HUES6 (cell line): ENCODE measurements at regions not wholly inside any gene's neighbourhood (a gene's known extent, or its start where the extent isn't known, plus 50 kb on each side); places are given as distances from the start of the nearest gene placed in this dataset.
"Not testable (repeated sequence)": the region's sequence is repeated elsewhere in the genome, so short reads cannot be mapped to it uniquely, and the experiment has no call there.

ENCODE experiments used
- H3K27ac ChIP-seq: 2 replicates; pipeline ENCODE4 v1.7.0; 2013; ENCODE audit warnings: low read depth, mild to moderate bottlenecking, low read length, inconsistent platforms
- H3K27me3 ChIP-seq: 2 replicates; pipeline ENCODE4 v1.6.1; 2013; ENCODE audit warnings: low read length; ENCODE audit not compliant: control insufficient read depth, insufficient read depth
- H3K36me3 ChIP-seq: 2 replicates; pipeline ENCODE4 v1.6.1; 2013; ENCODE audit warnings: low read length; ENCODE audit not compliant: control insufficient read depth, insufficient read depth
- H3K4me1 ChIP-seq: 2 replicates; pipeline ENCODE4 v1.6.1; 2013; ENCODE audit warnings: low read length; ENCODE audit not compliant: control insufficient read depth, insufficient read depth
- H3K4me3 ChIP-seq: 2 replicates; pipeline ENCODE4 v1.5.1; 2013; ENCODE audit warnings: low read depth, low read length
- H3K9ac ChIP-seq: one replicate; pipeline ENCODE4 v1.6.1; 2013; ENCODE audit warnings: mild to moderate bottlenecking, low read length
- H3K9me3 ChIP-seq: 2 replicates; pipeline ENCODE4 v1.6.1; 2013; ENCODE audit warnings: low read depth, low read length; ENCODE audit not compliant: control insufficient read depth, insufficient read depth

DNA sequence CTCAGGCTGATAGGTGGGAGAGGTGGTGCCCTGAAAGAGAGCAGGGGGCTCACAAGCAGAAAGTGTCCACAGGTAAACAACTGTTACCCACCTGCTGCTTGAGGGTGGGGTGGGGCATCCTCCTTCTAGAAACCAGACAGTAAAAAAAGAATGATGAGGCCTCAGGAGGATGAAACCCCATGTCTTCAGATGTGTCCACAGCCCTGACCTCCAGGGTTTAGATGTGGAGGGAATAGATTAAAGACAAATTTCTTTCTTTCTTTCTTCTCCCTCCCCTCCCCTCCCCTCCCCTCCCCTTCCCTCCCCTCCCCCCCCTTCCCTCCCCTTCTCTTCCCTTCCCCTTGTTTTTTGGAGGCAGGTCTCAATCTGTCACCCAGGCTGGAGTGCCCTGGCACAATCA, 333.5 kb upstream of the NUPR2 start:
- no peak overlapping the region for H3K9ac ChIP-seq
- no peak overlapping the region for H3K27ac ChIP-seq
- H3K4me1 ChIP-seq = no peaks in the 10 kb centered on the region
- no peaks in the 10 kb centered on the region for H3K36me3 ChIP-seq
- no peaks in the 10 kb centered on the region for H3K27me3 ChIP-seq
- peaks cover 61% of the 10 kb centered on the region for H3K9me3 ChIP-seq
- no peak overlapping the region for H3K4me3 ChIP-seq

DNA sequence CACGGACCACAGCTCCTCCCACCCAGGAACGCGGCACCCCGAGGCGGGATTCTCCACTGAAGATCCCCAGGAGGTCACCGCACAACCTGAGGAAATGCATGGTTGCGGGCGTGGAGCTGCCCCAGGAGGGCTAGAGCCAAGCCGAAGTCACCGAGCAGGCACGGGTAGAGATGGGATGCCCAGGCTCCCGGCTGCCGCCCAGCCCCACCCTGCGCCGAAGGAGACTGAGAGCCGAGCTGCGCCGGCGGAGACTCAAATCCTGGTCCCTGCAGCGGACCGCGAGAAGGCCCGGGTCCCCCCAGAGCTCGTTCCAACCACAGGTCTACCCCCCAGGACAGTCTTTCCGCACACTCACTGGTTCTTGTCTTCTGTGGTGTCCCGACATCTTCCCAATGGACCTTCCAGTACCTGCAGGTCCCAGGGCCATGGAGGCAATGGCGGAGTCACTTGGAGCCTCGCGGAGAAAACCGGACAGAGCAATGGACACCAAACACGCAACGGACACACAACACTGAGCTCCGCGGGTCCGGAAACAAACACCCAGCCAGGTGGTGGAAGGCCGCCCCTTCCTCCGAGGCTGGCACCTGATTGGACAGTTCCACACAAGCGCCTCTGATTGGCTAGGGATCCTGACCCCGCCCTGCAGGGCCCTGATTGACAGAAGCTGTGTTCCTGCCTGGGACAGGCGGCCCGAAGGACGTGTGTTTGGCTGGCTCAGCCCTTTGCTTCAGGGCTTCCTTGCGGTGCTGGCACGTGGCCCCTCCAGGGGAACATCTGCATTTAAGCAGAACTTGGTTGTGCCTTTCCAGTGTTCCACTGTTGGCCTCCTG, 331.9 kb upstream of the NUPR2 start:
- H3K27me3 ChIP-seq = no peaks in the 10 kb centered on the region
- no peaks in the 10 kb centered on the region for H3K36me3 ChIP-seq
- H3K9me3 ChIP-seq = peaks cover 57% of the 10 kb centered on the region
- H3K4me1 ChIP-seq = no peaks in the 10 kb centered on the region
- H3K4me3 ChIP-seq = no peak overlapping the region
- H3K9ac ChIP-seq = no peak overlapping the region
- no peak overlapping the region for H3K27ac ChIP-seq

GRCh38 chr7:56420528-56420927, 304.3 kb upstream of the NUPR2 start:
- not testable (repeated sequence) for H3K9me3 ChIP-seq, H3K9ac ChIP-seq, H3K36me3 ChIP-seq, H3K4me1 ChIP-seq, H3K27ac ChIP-seq, H3K4me3 ChIP-seq, H3K27me3 ChIP-seq

DNA sequence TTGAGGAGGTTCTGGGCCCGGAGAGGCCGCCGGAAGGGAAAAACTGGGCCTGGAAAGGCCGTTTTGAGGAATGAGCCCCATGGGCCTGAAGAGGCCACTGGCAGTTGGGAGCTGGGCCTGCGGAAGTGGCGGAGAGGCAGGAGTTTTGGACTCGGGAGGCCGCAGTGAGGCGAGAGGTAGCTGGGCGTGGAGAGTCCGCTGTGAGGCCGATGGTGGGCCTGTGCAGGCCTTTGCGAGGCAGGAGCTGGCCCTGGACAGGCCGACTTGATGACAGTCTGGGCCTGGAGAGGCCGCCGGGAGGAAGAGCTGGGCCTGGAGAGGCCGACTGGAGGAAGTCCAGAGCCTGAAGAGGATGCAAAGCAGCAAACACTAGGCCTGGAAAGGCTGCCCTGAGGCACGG, 259.0 kb upstream of the NUPR2 start:
- no peaks in the 10 kb centered on the region for H3K36me3 ChIP-seq
- peaks cover 19% of the 10 kb centered on the region for H3K9me3 ChIP-seq
- H3K4me1 ChIP-seq = no peaks in the 10 kb centered on the region
- no peak overlapping the region for H3K27ac ChIP-seq
- H3K4me3 ChIP-seq = no peak overlapping the region
- H3K27me3 ChIP-seq = no peaks in the 10 kb centered on the region
- no peak overlapping the region for H3K9ac ChIP-seq

DNA sequence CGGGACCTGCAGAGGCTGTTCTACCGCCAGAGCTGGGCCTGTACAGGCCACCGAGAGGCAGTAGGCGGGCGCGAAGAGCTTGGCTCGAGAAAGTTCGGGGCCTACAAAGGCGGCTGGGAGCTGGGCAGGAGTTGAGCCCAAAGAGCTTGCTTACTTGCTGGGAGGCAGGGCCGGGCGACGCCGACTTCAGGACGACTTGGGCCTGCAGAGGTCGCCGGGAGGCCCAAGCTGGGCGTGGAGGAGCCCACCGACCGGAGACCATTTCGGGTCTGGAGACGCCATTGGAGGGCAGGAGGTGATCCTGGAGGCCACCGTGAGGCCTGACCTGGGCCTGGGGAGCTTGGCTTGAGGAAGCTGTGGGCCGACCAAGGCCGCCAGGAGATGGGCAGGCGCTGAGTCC, 258.4 kb upstream of the NUPR2 start:
- not testable (repeated sequence) for H3K27ac ChIP-seq, H3K36me3 ChIP-seq, H3K27me3 ChIP-seq, H3K4me1 ChIP-seq, H3K9ac ChIP-seq, H3K4me3 ChIP-seq
- peaks cover 19% of the 10 kb centered on the region for H3K9me3 ChIP-seq

- not testable (repeated sequence) for H3K36me3 ChIP-seq, H3K4me1 ChIP-seq, H3K4me3 ChIP-seq, H3K9ac ChIP-seq, H3K27me3 ChIP-seq, H3K27ac ChIP-seq
- peaks cover 19% of the 10 kb centered on the region for H3K9me3 ChIP-seq
These were observed 257.1 kb upstream of the NUPR2 start for GRCh38 chr7:56373314-56373713.

DNA sequence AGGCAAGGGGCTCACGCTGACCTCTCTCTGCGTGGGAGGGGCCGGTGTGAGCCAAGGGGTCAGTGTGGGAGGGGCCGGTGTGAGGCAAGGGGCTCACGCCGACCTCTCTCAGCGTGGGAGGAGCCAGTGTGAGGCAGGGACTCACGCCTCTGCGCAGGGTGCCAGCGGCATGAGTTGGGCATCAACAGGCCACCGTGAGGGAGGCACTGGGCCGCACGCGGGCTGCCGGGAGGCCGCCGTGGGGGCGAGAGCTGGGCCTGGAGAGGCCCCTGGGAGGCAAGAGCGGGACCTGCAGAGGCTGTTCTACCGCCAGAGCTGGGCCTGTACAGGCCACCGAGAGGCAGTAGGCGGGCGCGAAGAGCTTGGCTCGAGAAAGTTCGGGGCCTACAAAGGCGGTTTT, 255.6 kb upstream of the NUPR2 start:
- H3K27me3 ChIP-seq, H3K9ac ChIP-seq, H3K36me3 ChIP-seq, H3K4me1 ChIP-seq, H3K27ac ChIP-seq, H3K4me3 ChIP-seq: not testable (repeated sequence)
- H3K9me3 ChIP-seq = peaks cover 22% of the 10 kb centered on the region

DNA sequence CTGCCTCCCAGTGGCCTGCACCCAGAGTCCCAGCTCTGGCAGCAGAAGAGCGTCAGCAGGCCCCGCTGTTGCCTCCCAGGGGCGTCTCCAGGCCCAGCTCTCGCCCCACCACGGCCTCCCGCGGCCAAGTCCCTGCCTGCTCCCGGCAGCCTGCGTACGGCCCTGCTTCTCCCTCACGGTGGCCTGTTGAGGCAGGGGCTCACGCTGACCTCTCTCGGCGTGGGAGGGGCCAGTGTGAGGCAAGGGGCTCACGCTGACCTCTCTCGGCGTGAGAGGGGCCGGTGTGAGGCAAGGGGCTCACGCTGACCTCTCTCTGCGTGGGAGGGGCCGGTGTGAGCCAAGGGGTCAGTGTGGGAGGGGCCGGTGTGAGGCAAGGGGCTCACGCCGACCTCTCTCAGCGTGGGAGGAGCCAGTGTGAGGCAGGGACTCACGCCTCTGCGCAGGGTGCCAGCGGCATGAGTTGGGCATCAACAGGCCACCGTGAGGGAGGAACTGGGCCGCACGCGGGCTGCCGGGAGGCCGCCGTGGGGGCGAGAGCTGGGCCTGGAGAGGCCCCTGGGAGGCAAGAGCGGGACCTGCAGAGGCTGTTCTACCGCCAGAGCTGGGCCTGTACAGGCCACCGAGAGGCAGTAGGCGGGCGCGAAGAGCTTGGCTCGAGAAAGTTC, 254.1 kb upstream of the NUPR2 start:
- H3K27ac ChIP-seq, H3K9ac ChIP-seq: not testable (repeated sequence)

DNA sequence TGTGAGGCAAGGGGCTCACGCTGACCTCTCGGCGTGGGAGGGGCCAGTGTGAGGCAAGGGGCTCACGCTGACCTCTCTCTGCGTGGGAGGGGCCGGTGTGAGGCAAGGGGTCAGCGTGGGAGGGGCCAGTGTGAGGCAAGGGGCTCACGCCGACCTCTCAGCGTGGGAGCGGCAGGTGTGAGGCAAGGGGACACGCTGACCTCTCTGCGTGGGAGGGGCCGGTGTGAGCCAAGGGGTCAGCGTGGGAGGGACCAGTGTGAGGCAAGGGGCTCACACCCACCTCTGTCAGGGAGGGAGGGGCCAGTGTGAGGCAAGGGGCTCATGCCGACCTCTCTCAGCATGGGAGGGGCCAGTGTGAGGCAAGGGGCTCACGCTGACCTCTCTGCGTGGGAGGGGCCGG, 251.7 kb upstream of the NUPR2 start:
- not testable (repeated sequence) for H3K9ac ChIP-seq, H3K36me3 ChIP-seq, H3K27ac ChIP-seq, H3K4me1 ChIP-seq, H3K4me3 ChIP-seq, H3K27me3 ChIP-seq
- peaks cover 22% of the 10 kb centered on the region for H3K9me3 ChIP-seq

More for the DNA sequence above, 254.1 kb upstream of the NUPR2 start:
- H3K9me3 ChIP-seq = peaks cover 16% of the 10 kb centered on the region
- H3K4me1 ChIP-seq, H3K36me3 ChIP-seq, H3K4me3 ChIP-seq, H3K27me3 ChIP-seq: not testable (repeated sequence)

GRCh38 chr7:56367411-56367810, 251.2 kb upstream of the NUPR2 start:
- not testable (repeated sequence) for H3K36me3 ChIP-seq, H3K27me3 ChIP-seq, H3K4me3 ChIP-seq, H3K9ac ChIP-seq, H3K27ac ChIP-seq, H3K4me1 ChIP-seq
- H3K9me3 ChIP-seq = peaks cover 24% of the 10 kb centered on the region

GRCh38 chr7:56366701-56367100, 250.5 kb upstream of the NUPR2 start:
- H3K36me3 ChIP-seq, H3K4me1 ChIP-seq, H3K27me3 ChIP-seq, H3K9ac ChIP-seq, H3K4me3 ChIP-seq, H3K27ac ChIP-seq: not testable (repeated sequence)
- H3K9me3 ChIP-seq = peaks cover 26% of the 10 kb centered on the region
